ENCODE measurements at regions not wholly inside any gene's neighbourhood (a gene's known extent, or its start where the extent isn't known, plus 50 kb on each side); places are given as distances from the start of the nearest gene placed in this dataset.

DNA sequence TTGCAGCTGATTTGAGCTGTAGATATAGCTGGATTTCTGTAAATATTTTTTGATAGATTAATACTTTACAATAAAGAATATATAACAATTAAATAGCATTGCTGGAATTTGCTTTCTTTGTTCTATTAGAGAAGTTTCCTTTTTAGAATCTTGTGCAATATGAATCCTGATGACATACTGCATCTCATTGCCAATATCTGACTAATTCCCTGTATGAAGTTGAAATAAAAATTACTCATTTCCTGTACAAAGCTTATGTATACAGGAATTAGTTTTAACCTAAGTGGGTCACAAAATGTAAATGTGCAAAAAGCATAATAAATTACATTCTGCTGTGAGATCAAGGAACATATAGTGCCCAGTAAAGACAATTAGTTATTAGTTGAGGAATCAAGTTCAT is 72.8 kb upstream of the TMEFF2 start:
- intact Hi-C loops (cut with micrococcal nuclease): loop anchor here (5.0 kb wide), 1 partner anchor 75 kb away; the partner anchor contains the start of gene TMEFF2
- TF ChIP-seq, protein P1, sequence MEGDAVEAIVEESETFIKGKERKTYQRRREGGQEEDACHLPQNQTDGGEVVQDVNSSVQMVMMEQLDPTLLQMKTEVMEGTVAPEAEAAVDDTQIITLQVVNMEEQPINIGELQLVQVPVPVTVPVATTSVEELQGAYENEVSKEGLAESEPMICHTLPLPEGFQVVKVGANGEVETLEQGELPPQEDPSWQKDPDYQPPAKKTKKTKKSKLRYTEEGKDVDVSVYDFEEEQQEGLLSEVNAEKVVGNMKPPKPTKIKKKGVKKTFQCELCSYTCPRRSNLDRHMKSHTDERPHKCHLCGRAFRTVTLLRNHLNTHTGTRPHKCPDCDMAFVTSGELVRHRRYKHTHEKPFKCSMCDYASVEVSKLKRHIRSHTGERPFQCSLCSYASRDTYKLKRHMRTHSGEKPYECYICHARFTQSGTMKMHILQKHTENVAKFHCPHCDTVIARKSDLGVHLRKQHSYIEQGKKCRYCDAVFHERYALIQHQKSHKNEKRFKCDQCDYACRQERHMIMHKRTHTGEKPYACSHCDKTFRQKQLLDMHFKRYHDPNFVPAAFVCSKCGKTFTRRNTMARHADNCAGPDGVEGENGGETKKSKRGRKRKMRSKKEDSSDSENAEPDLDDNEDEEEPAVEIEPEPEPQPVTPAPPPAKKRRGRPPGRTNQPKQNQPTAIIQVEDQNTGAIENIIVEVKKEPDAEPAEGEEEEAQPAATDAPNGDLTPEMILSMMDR (conservative IDR thresholded peaks at IDR 0.05; ENCODE audit: low read depth, low read length): no peak
- TF ChIP-seq EZH2phosphoT487 (IDR thresholded peaks at IDR 0.05; ENCODE audit: borderline replicate concordance, low read length) (no peak), EZH2 (IDR thresholded peaks at IDR 0.05; ENCODE audit: low read length, unreplicated experiment) (no peak)
- peak; percentile 95 for ATAC-seq
- Histone ChIP-seq H3K36me3 (ENCODE audit: low read depth, low read length) (no peaks in the 10 kb centered on the region), H3K4me3 (ENCODE audit: low read length) (no peak overlapping the region), H3K27me3 (ENCODE audit: low read length) (no peaks in the 10 kb centered on the region), H3K27ac (ENCODE audit: low read length) (peak overlapping the region; percentile 26), H3K9me2 (replicated peaks; ENCODE audit: low read length) (no peaks in the 10 kb centered on the region), H3K9me3 (ENCODE audit: low read length) (no peaks in the 10 kb centered on the region), H3F3A (ENCODE audit: low read length, unreplicated experiment) (no peaks in the 10 kb centered on the region), H3K79me2 (ENCODE audit: low read length) (no peaks in the 10 kb centered on the region), H2AFZ (ENCODE audit: low read length) (no peak overlapping the region), H3K9ac (ENCODE audit: low read length) (no peak overlapping the region), H3K4me2 (ENCODE audit: low read length) (peak overlapping the region; percentile 33), H4K20me1 (ENCODE audit: low read length) (no peaks in the 10 kb centered on the region), H3K4me1 (ENCODE audit: insufficient read depth, low read length) (peaks cover 14% of the 10 kb centered on the region)
- no TSS peak for BruUV-seq (replicated peaks)
- CTCF ChIA-PET: no interaction called here
- POLR2A ChIA-PET (ENCODE audit: unreplicated experiment): interaction anchor here (0.6 kb wide), 1 partner anchor 330 kb away, joined by 5 read pairs; no protein-coding TSS in a partner anchor
- DNase-seq: peak; percentile 87

DNA sequence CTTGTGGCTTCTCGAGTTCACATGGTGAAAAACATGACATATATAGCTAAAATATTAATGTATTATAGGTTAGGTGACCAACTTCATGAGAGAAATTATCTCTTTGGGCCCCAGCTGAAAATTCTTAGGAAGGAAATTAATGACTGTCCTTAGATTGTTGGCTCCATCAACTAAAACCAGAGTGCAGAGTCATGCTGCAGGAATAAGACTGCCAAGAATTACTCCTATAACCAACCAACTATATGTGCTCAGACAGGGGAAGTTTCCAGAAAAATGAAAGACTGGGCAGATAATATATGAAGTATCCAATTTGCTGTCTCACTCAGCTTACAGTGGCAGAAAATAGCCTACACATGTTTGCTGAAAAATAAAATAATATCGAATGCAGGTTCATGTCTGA is 71.0 kb upstream of the TMEFF2 start:
- Histone ChIP-seq H3K4me2 (ENCODE audit: low read length) (no peak overlapping the region), H3K27ac (ENCODE audit: low read length) (no peak overlapping the region), H3K4me3 (ENCODE audit: low read length) (no peak overlapping the region), H3F3A (ENCODE audit: low read length, unreplicated experiment) (no peaks in the 10 kb centered on the region), H3K79me2 (ENCODE audit: low read length) (no peaks in the 10 kb centered on the region), H2AFZ (ENCODE audit: low read length) (no peak overlapping the region), H3K9ac (ENCODE audit: low read length) (no peak overlapping the region), H3K9me3 (ENCODE audit: low read length) (no peaks in the 10 kb centered on the region), H3K27me3 (ENCODE audit: low read length) (no peaks in the 10 kb centered on the region), H3K4me1 (ENCODE audit: insufficient read depth, low read length) (peaks cover 14% of the 10 kb centered on the region), H3K9me2 (replicated peaks; ENCODE audit: low read length) (no peaks in the 10 kb centered on the region), H4K20me1 (ENCODE audit: low read length) (no peaks in the 10 kb centered on the region), H3K36me3 (ENCODE audit: low read depth, low read length) (no peaks in the 10 kb centered on the region)
- TF ChIP-seq EZH2phosphoT487 (IDR thresholded peaks at IDR 0.05; ENCODE audit: borderline replicate concordance, low read length): no peak
- no peak for TF ChIP-seq EZH2 (IDR thresholded peaks at IDR 0.05; ENCODE audit: low read length, unreplicated experiment)
- TF ChIP-seq, protein P1 (conservative IDR thresholded peaks at IDR 0.05; ENCODE audit: low read depth, low read length): no peak
- intact Hi-C loops (cut with micrococcal nuclease): loop anchor here (5.0 kb wide), 1 partner anchor 73 kb away; the partner anchor contains the start of gene TMEFF2
- POLR2A ChIA-PET (ENCODE audit: unreplicated experiment): interaction anchor here (0.6 kb wide), 1 partner anchor 51 kb away, joined by 5 read pairs; no protein-coding TSS in a partner anchor
- no peak for DNase-seq
- CTCF ChIA-PET: no interaction called here
- BruUV-seq (replicated peaks): no TSS peak
- ATAC-seq: no peak

DNA sequence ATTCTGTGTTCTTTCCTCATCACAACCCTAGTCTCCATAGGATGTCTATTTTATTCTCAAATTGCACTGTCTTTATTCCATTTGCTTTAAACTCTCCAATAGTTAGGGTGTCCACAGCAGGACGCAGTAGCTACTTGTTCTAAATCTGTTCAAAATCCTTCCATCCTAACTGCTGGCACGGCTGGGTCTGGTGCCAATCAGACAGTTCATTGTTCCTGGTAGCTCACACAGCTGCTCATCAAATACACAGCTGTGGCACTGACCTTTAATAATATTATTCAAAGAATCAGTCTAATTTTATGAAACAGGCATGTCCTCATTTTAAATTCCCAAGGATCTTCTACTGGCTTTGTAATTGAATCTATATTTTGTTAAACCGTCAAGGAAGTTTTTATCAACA is 59.7 kb upstream of the TMEFF2 start:
- H3F3A ChIP-seq (ENCODE audit: low read length, unreplicated experiment): no peaks in the 10 kb centered on the region
- H2AFZ ChIP-seq (ENCODE audit: low read length): no peak overlapping the region
- no peaks in the 10 kb centered on the region for H4K20me1 ChIP-seq (ENCODE audit: low read length)
- intact Hi-C loops (cut with micrococcal nuclease): no loop called here
- H3K9me2 ChIP-seq (replicated peaks; ENCODE audit: low read length): no peaks in the 10 kb centered on the region
- H3K27ac ChIP-seq (ENCODE audit: low read length): no peak overlapping the region
- no peaks in the 10 kb centered on the region for H3K4me1 ChIP-seq (ENCODE audit: insufficient read depth, low read length)
- H3K36me3 ChIP-seq (ENCODE audit: low read depth, low read length): no peaks in the 10 kb centered on the region
- no peak overlapping the region for H3K4me3 ChIP-seq (ENCODE audit: low read length)
- BruUV-seq (replicated peaks): no TSS peak
- H3K9me3 ChIP-seq (ENCODE audit: low read length): no peaks in the 10 kb centered on the region
- ATAC-seq (no peak), DNase-seq (no peak)
- H3K4me2 ChIP-seq (ENCODE audit: low read length): no peak overlapping the region
- TF ChIP-seq, protein P1 (conservative IDR thresholded peaks at IDR 0.05; ENCODE audit: low read depth, low read length): no peak
- TF ChIP-seq EZH2 (IDR thresholded peaks at IDR 0.05; ENCODE audit: low read length, unreplicated experiment) (no peak), EZH2phosphoT487 (IDR thresholded peaks at IDR 0.05; ENCODE audit: borderline replicate concordance, low read length) (no peak)
- no peaks in the 10 kb centered on the region for H3K79me2 ChIP-seq (ENCODE audit: low read length)
- POLR2A ChIA-PET (ENCODE audit: unreplicated experiment): no interaction called here
- CTCF ChIA-PET: no interaction called here
- H3K9ac ChIP-seq (ENCODE audit: low read length): no peak overlapping the region
- H3K27me3 ChIP-seq (ENCODE audit: low read length): no peaks in the 10 kb centered on the region
